NCI-H2029 (cell line): ENCODE measurements at regions not wholly inside any gene's neighbourhood (a gene's known extent, or its start where the extent isn't known, plus 50 kb on each side); places are given as distances from the start of the nearest gene placed in this dataset.
A peak's percentile ranks its signal among the peaks of the same experiment; 100 is the strongest.

Source experiments
- DNase-seq: peaks from one replicate; lab custom pipeline; 2025; lab: John Stamatoyannopoulos, UW

DNA sequence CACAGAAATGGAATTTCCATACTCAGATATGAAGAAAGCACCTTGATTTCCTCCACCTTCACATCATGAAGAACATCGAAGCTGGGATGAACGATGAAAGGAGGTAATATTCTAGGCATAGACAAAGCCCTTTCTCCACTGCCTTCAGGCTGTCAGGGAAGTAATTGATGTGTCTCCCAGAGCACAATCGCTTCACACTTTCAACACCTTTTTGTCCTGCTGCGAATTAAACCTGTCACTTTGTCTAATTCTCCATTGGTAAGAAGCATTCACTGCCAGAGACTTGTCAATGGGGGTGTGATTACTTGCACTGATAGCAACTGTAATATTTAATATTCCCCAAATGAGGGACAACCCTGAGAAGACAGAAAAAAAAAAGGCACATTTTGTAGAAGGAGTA, 260.1 kb downstream of the ETS1 start:
- DNase-seq: no peak

- DNase-seq: no peak
These were observed 260.6 kb downstream of the ETS1 start for GRCh38 chr11:128326791-128327190.

- DNase-seq: no peak
These were observed 262.7 kb downstream of the ETS1 start for GRCh38 chr11:128324531-128325141.

- DNase-seq: no peak
These were observed 263.3 kb downstream of the ETS1 start for GRCh38 chr11:128324051-128324481.

GRCh38 chr11:128323381-128323780, 264.0 kb downstream of the ETS1 start:
- no peak for DNase-seq

- no peak for DNase-seq
These were observed 268.4 kb downstream of the ETS1 start for GRCh38 chr11:128318856-128319474.

DNA sequence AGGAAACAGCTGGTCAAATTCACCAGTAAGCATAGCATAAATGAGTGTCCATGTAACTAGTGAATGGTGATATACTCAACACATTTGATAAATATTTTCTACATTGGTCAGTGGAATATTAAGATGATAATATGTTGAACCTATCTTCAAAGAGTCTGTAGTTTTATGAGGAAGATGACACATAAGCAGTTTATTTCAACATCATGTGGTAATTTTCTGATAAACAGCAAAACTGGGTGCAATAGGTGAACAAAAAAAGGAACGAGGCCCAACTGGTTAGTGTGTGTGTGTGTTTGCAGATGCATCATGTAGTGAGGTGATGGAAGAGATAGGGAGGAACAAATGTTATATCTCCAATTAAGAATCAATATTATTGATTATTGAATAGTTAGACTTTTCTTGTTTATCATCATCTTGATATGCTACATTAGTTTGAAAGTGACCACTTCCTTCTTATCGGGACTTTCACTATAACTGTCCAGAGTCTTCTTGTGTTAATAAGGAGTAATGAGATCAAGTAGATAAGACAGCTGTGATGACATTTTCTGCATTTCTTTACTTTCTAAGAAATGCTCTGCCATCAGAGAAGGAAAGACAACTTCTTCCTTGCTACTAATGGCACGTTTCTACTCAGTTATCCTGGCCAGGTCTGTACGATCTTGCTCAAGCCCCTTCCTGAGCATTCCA, 270.7 kb downstream of the ETS1 start:
- no peak for DNase-seq

DNA sequence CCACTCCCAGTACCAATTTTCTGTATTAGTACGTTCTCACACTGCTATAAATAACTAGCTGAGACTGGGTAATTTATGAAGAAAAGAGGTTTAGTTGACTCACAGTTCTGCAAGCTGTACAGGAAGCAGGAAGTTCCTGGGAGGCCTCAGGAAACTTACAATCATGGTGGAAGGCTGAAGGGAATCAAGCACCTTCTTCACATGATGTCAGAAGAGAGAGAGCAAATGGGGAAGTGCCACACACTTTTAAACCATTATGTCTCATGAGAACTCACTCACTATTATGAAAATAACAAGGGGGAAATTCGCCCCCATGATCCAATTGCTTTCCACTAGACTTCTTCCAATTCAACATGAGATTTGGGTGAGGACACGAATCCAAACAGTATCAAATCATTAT, 271.4 kb downstream of the ETS1 start:
- DNase-seq: no peak

GRCh38 chr11:128313931-128314330, 273.4 kb downstream of the ETS1 start:
- no peak for DNase-seq

DNA sequence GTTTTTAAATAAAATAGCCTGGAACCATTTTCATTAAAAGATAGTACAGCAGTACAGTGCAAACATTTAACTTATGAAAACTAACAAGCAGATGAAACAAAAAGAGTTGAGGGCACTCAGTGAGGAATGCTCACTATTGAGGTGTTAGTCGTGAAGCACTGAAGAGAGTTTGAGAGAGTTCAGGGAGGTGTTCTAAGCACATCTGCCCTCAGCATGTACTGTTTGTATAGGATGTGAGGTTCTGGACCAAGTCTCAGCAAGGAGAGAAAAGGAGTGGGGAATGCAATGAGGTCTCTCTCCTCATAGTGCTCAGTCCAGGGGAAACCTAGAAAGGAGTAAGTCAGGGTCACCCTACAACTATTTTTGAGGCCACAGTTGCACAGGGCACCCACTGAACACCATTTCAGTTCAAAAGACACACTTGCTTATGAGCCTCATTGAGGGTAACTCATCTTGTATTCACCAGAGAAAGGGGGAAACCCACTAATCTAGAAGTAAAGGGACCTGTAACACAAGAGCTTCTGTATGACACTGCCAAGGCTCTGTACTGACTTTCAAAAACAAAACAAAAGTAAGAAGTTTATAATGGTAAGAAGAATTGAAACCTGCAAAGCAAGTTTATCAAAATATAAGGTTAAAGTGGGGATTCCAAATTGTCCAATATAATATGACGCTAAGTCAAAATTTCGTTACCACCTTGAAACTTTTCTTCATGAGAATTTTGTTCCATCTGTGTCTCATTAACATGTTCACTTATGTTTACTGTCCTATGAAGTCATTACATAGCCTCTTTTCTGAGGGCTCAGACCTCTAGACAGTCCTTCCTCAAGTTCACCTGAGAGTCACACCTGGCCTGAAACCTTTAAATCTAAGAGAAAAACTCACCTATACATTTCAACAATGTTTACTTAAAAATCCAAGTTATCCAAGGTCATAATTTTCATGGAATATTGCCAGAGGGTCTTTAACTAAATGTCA, 275.3 kb downstream of the ETS1 start:
- no peak for DNase-seq

DNA sequence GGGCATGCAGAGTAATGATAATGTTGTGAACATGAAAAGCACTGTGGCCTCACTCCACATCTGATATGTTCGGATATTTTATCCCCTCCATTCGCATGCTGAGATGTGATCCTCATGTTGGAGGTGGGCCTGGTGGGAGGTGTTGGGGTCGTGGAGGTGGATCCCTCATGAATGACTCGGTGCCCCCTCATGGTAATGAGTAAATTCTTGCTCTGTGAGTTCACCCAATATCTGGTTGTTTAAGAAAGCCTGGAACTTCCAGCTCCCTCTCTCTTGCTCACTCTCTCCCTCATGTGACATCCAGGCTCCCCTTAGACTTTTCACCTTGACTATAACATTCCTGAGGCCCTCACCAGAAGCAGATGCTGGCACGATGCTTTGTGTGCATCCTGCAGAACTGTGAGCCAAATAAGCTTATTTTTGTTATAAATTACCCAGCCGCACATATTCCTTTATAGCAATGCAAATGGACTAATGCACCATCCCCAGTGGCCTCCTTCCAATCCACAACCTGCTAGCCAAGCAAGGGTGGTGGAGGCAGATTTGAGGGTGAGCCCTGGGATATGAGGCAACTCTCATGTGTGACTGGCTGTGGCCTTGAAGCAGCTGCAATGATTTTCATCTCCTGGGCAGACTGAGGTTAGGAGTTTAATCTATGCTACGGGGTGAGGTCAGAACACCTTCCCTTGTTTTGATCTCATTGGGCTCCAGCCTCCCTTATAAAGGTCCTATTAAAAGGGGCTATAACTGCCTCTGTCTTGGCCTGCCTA, 276.5 kb downstream of the ETS1 start:
- DNase-seq: no peak

DNA sequence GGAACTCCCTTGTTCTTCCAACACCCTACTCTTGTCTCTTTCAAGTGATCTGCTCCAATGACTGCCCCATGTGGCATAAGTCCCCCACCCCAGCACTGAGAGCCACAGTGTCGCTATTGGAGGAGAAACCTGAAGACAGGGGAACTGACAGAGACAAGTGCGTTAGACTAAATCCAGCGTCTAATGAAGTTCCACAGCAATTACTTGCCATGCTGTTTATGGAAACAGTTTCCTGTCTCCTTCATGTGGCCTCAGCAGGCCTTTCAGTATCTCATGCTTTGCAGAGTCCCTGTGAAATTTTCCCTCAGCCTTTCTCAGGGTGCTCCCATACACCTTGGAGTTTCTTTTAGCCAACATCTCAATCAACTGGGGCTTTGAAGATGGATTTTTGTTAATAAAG, 277.4 kb downstream of the ETS1 start:
- DNase-seq: no peak

DNA sequence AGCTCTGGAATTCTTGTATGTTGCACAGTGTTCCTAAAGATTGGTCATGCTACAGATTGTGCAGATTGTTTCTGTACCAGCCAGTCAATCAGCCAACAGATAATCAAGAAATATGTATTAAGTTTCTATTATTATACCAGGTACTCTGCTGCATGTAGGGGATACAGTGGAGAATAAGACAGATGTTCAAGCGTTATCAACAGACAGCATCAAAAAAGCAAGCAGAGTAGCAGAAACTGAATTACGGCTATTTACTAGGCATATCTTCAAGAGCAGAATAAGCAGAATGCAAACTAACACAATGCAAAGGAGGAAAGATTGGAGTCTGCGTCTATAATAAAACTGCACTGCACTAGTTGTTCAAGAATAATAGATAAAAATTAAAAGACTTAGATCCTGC, 278.6 kb downstream of the ETS1 start:
- no peak for DNase-seq

- no peak for DNase-seq
These were observed 281.8 kb downstream of the ETS1 start for GRCh38 chr11:128305588-128305987.

- DNase-seq: no peak
These were observed 282.5 kb downstream of the ETS1 start for GRCh38 chr11:128304666-128305485.

DNA sequence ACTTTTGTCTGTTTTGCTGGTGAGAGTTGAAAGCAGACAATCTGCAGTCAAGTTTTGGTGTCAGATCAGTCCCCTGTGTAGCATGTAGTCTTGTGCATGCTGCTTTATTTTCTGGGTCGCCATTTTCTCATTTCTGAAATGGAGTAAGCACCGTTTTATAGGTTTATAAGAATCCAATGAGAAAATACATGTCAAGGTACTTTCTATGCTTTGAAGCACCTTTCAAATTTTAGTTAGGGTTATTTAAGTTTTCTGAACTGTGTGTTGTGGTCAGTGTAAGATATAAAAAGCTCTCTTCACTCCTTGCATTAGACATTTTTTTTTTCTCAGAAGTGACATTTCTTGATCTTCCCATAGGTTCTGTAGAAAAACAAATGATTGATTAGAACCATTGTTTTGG, 283.2 kb downstream of the ETS1 start:
- no peak for DNase-seq

GRCh38 chr11:128303383-128303782, 284.0 kb downstream of the ETS1 start:
- DNase-seq: no peak

DNA sequence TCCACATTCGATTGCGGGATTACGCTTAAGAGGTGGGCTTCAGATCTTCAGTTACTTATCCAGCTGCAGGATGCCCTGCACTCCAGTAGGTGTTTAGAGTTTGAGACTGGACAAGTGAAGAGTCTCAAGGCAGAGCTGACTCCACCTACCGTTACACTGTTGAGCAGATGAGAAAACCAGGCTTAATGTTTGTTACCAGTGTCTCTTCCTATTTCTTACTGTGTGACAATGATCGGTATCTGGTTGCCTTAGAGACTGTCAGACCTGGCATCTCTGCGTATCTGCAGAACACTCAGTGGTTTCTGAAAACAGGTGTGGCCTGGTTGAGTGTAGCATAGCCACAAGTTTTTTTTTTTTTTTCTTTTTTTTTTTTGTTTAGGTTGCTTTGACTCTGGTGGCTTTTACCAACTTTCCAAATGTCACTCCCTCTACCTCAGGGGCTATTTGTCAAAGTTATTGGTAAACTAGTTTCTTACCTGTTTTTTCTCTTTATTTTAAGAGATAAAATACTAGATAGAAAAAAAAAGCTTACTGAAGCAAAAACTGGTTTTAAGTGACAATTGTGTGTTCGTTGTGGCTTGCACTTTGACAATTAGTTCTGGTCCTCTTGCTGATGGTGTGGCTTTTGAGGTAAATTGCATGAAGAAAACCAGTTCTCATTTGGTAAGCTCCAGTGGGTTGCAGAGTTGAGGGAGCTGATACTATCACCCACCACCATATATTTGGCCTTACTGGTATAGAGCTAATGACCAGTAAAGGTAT, 284.8 kb downstream of the ETS1 start:
- DNase-seq: peak; percentile 26

DNA sequence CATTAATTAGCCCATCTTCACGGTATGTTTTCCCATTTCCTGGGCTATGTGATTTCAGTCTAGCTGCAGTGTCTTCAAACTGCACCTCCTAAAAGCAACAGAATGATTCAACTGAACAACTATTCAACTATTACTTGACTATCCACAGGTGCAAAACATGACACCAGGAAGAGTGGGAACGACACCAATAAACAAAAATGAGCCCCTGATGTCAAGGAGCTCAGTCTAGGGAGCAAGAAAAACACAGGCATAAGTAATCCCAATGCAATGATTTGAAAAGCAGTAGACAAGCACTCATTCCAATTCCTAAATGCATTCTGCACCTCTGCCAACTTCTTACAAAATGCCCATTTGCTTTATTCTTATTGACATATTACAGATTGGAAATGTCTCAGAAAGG, 285.6 kb downstream of the ETS1 start:
- no peak for DNase-seq

DNA sequence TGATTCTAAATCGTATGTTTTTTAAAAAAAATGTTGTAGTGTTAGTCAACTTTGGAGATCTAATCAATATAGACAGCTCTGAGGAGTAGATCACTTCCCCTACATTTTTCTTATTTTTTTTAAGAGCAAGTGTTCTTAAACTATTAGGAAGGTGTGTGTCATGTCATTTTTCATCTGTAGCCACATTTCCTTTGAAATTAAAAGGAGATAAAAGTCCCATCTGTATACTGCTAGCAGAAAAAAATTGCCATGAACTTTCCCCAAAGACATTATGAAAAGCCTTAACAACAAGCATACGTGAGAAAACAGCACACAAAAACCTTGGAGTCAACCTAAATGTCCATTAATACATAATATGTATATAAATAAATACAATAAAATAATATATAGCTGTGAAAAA, 286.6 kb downstream of the ETS1 start:
- DNase-seq: no peak
